ENCODE measurements at regions not wholly inside any gene's neighbourhood (a gene's known extent, or its start where the extent isn't known, plus 50 kb on each side); places are given as distances from the start of the nearest gene placed in this dataset.

GRCh38 chr1:105000793-105001192 is 1251.1 kb downstream of the AMY1C start:
- H3K27me3 Mint-ChIP-seq: no peaks in the 10 kb centered on the region
- no peak overlapping the region for H2AFZ ChIP-seq (ENCODE audit: insufficient read depth, low read depth, low read length, poor library complexity, severe bottlenecking)
- H3K9me3 ChIP-seq (ENCODE audit: control extremely low read depth in 1 of 3, control insufficient read depth in 2 of 3, insufficient read depth in 1 of 3, low read length in 2 of 3): peaks cover 0 to 15% (median 4%) of the 10 kb centered on the region in 3 donors
- H3K79me2 ChIP-seq (ENCODE audit: control insufficient read depth, insufficient read depth, low read length): no peaks in the 10 kb centered on the region
- H3K4me1 Mint-ChIP-seq: no peaks in the 10 kb centered on the region
- ChIA-PET POLR2A (no interaction called here), CTCF (interaction anchor here (0.7 kb wide), 1 partner anchor 12 kb away, joined by 3 read pairs; no protein-coding TSS in a partner anchor)
- ATAC-seq (ENCODE audit: low read depth) (no peak), DNase-seq (no peak)
- H3K4me2 ChIP-seq (replicated peaks; ENCODE audit: low read depth, low read length, poor library complexity, severe bottlenecking): no peak overlapping the region
- no peak overlapping the region for H3K9ac ChIP-seq (ENCODE audit: low read length)
- H3K36me3 ChIP-seq (replicated peaks in 1 of 2; ENCODE audit: control extremely low read depth in 1 of 2, control insufficient read depth in 1 of 2, extremely low read depth in 1 of 2, insufficient read depth in 2 of 2, low read length in 1 of 2): no peaks in the 10 kb centered on the region
- no peak overlapping the region for H3K27ac ChIP-seq (ENCODE audit: low read length in 2 of 2)
- intact Hi-C loops (cut with micrococcal nuclease): no loop called here
- H3K27me3 ChIP-seq (replicated peaks in 1 of 4; ENCODE audit: control extremely low read depth in 1 of 4, control insufficient read depth in 3 of 4, insufficient read depth in 4 of 4, low read length in 3 of 4): no peaks in the 10 kb centered on the region
- H3K4me1 ChIP-seq (ENCODE audit: control insufficient read depth in 2 of 2, insufficient read depth in 2 of 2, low read length in 2 of 2): no peaks in the 10 kb centered on the region
- TF ChIP-seq EZH2 (IDR thresholded peaks at IDR 0.05; ENCODE audit: borderline replicate concordance, insufficient read depth, low read depth, low read length, poor library complexity, severe bottlenecking): no peak
- TF ChIP-seq, protein P1, sequence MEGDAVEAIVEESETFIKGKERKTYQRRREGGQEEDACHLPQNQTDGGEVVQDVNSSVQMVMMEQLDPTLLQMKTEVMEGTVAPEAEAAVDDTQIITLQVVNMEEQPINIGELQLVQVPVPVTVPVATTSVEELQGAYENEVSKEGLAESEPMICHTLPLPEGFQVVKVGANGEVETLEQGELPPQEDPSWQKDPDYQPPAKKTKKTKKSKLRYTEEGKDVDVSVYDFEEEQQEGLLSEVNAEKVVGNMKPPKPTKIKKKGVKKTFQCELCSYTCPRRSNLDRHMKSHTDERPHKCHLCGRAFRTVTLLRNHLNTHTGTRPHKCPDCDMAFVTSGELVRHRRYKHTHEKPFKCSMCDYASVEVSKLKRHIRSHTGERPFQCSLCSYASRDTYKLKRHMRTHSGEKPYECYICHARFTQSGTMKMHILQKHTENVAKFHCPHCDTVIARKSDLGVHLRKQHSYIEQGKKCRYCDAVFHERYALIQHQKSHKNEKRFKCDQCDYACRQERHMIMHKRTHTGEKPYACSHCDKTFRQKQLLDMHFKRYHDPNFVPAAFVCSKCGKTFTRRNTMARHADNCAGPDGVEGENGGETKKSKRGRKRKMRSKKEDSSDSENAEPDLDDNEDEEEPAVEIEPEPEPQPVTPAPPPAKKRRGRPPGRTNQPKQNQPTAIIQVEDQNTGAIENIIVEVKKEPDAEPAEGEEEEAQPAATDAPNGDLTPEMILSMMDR (IDR thresholded peaks at IDR 0.05): no peak
- H3K9me3 Mint-ChIP-seq (ENCODE audit: insufficient read depth): peaks cover 2% of the 10 kb centered on the region
- no peak overlapping the region for H3K4me3 ChIP-seq (ENCODE audit: control extremely low read depth in 1 of 5, extremely low read depth in 1 of 5, insufficient read depth in 1 of 5, low read depth in 2 of 5, low read length in 4 of 5)
- no peak overlapping the region for H3K27ac Mint-ChIP-seq
- no peak overlapping the region for H3K4me3 Mint-ChIP-seq
- H4K20me1 ChIP-seq (ENCODE audit: control insufficient read depth, insufficient read depth, low read length, poor library complexity, severe bottlenecking): no peaks in the 10 kb centered on the region
- no CpG with 5 or more reads among the region's 3 CpGs for WGBS (ENCODE audit: insufficient coverage)

DNA sequence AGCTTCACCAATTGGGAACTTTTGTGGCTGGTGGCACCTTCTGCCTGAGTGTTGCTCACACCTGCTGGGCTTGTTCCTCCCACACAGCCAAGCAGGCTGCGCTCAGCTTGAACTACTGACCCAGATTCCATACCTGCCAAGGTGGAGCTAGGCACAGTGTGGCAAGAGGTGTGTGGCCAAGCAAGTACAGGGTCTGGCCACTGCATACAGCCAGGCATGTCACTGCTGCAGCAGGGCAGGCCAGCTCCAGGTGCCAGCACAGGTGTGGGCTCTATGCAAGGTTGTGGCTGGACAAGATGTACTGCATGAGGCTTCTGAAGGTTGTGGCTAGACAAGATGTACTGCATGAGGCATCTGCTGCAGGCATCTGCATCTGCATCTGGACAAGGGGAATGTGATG is 1254.8 kb downstream of the AMY1C start:
- no peaks in the 10 kb centered on the region for H3K27me3 ChIP-seq (replicated peaks in 1 of 4; ENCODE audit: control extremely low read depth in 1 of 4, control insufficient read depth in 3 of 4, insufficient read depth in 4 of 4, low read length in 3 of 4)
- H3K27ac ChIP-seq (ENCODE audit: low read length in 2 of 2): no peak overlapping the region
- H3K9ac ChIP-seq (ENCODE audit: low read length): no peak overlapping the region
- no peaks in the 10 kb centered on the region for H3K4me1 ChIP-seq (ENCODE audit: control insufficient read depth in 2 of 2, insufficient read depth in 2 of 2, low read length in 2 of 2)
- ATAC-seq (ENCODE audit: low read depth): no peak
- H3K4me1 Mint-ChIP-seq: no peaks in the 10 kb centered on the region
- peaks cover 0 to 18% (median 4%) of the 10 kb centered on the region in 3 donors for H3K9me3 ChIP-seq (ENCODE audit: control extremely low read depth in 1 of 3, control insufficient read depth in 2 of 3, insufficient read depth in 1 of 3, low read length in 2 of 3)
- CTCF ChIA-PET: no interaction called here
- no peak overlapping the region for H2AFZ ChIP-seq (ENCODE audit: insufficient read depth, low read depth, low read length, poor library complexity, severe bottlenecking)
- POLR2A ChIA-PET: no interaction called here
- no peaks in the 10 kb centered on the region for H3K9me3 Mint-ChIP-seq (ENCODE audit: insufficient read depth)
- H3K27me3 Mint-ChIP-seq: no peaks in the 10 kb centered on the region
- WGBS (ENCODE audit: insufficient coverage): 80% methylated on average over 1 of the region's 1 CpG
- H3K36me3 ChIP-seq (replicated peaks in 1 of 2; ENCODE audit: control extremely low read depth in 1 of 2, control insufficient read depth in 1 of 2, extremely low read depth in 1 of 2, insufficient read depth in 2 of 2, low read length in 1 of 2): no peaks in the 10 kb centered on the region
- DNase-seq: no peak
- no peak overlapping the region for H3K4me3 ChIP-seq (ENCODE audit: control extremely low read depth in 1 of 5, extremely low read depth in 1 of 5, insufficient read depth in 1 of 5, low read depth in 2 of 5, low read length in 4 of 5)
- no peaks in the 10 kb centered on the region for H3K79me2 ChIP-seq (ENCODE audit: control insufficient read depth, insufficient read depth, low read length)
- H3K4me2 ChIP-seq (replicated peaks; ENCODE audit: low read depth, low read length, poor library complexity, severe bottlenecking): no peak overlapping the region
- no peak overlapping the region for H3K4me3 Mint-ChIP-seq
- intact Hi-C loops (cut with micrococcal nuclease): no loop called here
- H3K27ac Mint-ChIP-seq: no peak overlapping the region
- TF ChIP-seq, protein P1 (IDR thresholded peaks at IDR 0.05): no peak
- no peak for TF ChIP-seq EZH2 (IDR thresholded peaks at IDR 0.05; ENCODE audit: borderline replicate concordance, insufficient read depth, low read depth, low read length, poor library complexity, severe bottlenecking)
- H4K20me1 ChIP-seq (ENCODE audit: control insufficient read depth, insufficient read depth, low read length, poor library complexity, severe bottlenecking): no peaks in the 10 kb centered on the region
